Transverse colon (tissue), 4 donors: ENCODE measurements at regions not wholly inside any gene's neighbourhood (a gene's known extent, or its start where the extent isn't known, plus 50 kb on each side); places are given as distances from the start of the nearest gene placed in this dataset.

Experiments used
- DNase-seq: peaks from one replicate; pipeline ENCODE4 v3.0.0-alpha.2; 2019
- H3K27ac ChIP-seq, 4 donors: fragments of 200-600 bp; sonication (generic); 2 replicates each; pipeline ENCODE4 v1.5.1; 2016 to 2018; ENCODE audit warnings: inconsistent platforms in 4 of 4
- H3K27me3 ChIP-seq: fragments of 200-600 bp; sonication (generic); 2 replicates; pipeline ENCODE4 v1.5.1; 2017; ENCODE audit warnings: inconsistent platforms
- H3K36me3 ChIP-seq, 4 donors: fragments of 200-600 bp; sonication (generic); 2 replicates each; pipeline ENCODE4 v1.5.1; 2017 to 2019; ENCODE audit warnings: inconsistent platforms in 4 of 4
- H3K4me1 ChIP-seq, 4 donors: fragments of 200-600 bp; sonication (generic); 2 replicates each; pipeline ENCODE4 v1.5.1; 2017 to 2020; ENCODE audit warnings: inconsistent platforms in 4 of 4
- H3K4me3 ChIP-seq, 4 donors: fragments of 200-600 bp; sonication (generic); 1 replicate in 1 of 4; 2 replicates in 3 of 4; pipeline versions ENCODE4 v1.5.1 to v1.6.1; 2017 to 2019; ENCODE audit warnings: inconsistent platforms in 4 of 4
- H3K9me3 ChIP-seq, 2 donors: fragments of 200-600 bp; sonication (generic); 2 replicates each; pipeline ENCODE4 v1.5.1; 2017 to 2019; ENCODE audit warnings: inconsistent platforms in 2 of 2
- EP300 ChIP-seq: sonication (generic); formaldehyde crosslinking; IDR thresholded peaks from one replicate; pipeline ENCODE4 v1.6.1; 2017; ENCODE audit warnings: antibody characterized with exemption, low read depth
- POLR2A ChIP-seq: fragments of 450-650 bp; IDR thresholded peaks from one replicate; pipeline ENCODE4 v1.6.1; 2016; ENCODE audit warnings: antibody characterized with exemption, mild to moderate bottlenecking, moderate library complexity
- POLR2AphosphoS5 ChIP-seq, 3 donors: sonication (generic); formaldehyde crosslinking; IDR thresholded peaks; one replicate each; pipeline ENCODE4 v1.6.1; 2016; ENCODE audit warnings: antibody characterized with exemption in 3 of 3
- WGBS, 2 donors: methylation state at CpG; one replicate each; pipeline ENCODE4 v1.1.5; 2018; ENCODE audit warnings: low coverage in 1 of 2; 5-methylcytosine and 5-hydroxymethylcytosine counted together
- in situ Hi-C, 4 donors: fragments of 200-750 bp; cut with MboI; loops; one replicate each; pipeline versions ENCODE4 v1.15.0 to v1.15.1; 2017; ENCODE audit warnings: low sequenced_read_pairs in 3 of 4, low pct_ligation_motif_present in 1 of 4, low pct_unique_long_range_greater_than_20kb in 1 of 4
- intact Hi-C: fragments of 100-400 bp; cut with DNase I; formaldehyde crosslinking; loops from one replicate; pipeline ENCODE4 v1.15.1; 2023; ENCODE audit warnings: low total_unique reads
- TF ChIP-seq, protein P1 (sequence below), 5 experiments: fragments of 200-600 bp in 3 of 5; fragments of 450-650 bp in 2 of 5; sonication (generic) in 3 of 5; IDR thresholded peaks; 1 replicate in 2 of 5; 2 replicates in 3 of 5; pipeline ENCODE4 v1.5.1; 2016 to 2017; ENCODE audit warnings: antibody characterized with exemption in 5 of 5, inconsistent platforms in 3 of 5, mild to moderate bottlenecking in 2 of 5, moderate library complexity in 1 of 5

GRCh38 chr17:14622615-14623101, 321.8 kb downstream of the HS3ST3B1 start:
- no peak overlapping the region for H3K4me3 ChIP-seq
- H3K36me3 ChIP-seq, result no peaks in the 10 kb centered on the region
- H3K27me3 ChIP-seq, result no peaks in the 10 kb centered on the region
- no peak overlapping the region for H3K27ac ChIP-seq
- no peaks in the 10 kb centered on the region for H3K9me3 ChIP-seq
- WGBS, 2 donors, result 31 to 36% methylated on average over 2 to 5 of the region's 5 CpGs
- TF ChIP-seq, protein P1, sequence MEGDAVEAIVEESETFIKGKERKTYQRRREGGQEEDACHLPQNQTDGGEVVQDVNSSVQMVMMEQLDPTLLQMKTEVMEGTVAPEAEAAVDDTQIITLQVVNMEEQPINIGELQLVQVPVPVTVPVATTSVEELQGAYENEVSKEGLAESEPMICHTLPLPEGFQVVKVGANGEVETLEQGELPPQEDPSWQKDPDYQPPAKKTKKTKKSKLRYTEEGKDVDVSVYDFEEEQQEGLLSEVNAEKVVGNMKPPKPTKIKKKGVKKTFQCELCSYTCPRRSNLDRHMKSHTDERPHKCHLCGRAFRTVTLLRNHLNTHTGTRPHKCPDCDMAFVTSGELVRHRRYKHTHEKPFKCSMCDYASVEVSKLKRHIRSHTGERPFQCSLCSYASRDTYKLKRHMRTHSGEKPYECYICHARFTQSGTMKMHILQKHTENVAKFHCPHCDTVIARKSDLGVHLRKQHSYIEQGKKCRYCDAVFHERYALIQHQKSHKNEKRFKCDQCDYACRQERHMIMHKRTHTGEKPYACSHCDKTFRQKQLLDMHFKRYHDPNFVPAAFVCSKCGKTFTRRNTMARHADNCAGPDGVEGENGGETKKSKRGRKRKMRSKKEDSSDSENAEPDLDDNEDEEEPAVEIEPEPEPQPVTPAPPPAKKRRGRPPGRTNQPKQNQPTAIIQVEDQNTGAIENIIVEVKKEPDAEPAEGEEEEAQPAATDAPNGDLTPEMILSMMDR (IDR thresholded peaks at IDR 0.05), result no peak
- TF ChIP-seq POLR2A, result no peak
- no peak for TF ChIP-seq EP300
- in situ Hi-C loops, result no loop called here
- no peak for DNase-seq
- H3K4me1 ChIP-seq, result no peaks in the 10 kb centered on the region
- intact Hi-C loops, result loop anchor here (10.0 kb wide), 1 partner anchor 48 kb away; no protein-coding TSS in a partner anchor

- H3K4me1 ChIP-seq, result no peaks in the 10 kb centered on the region
- no peaks in the 10 kb centered on the region for H3K9me3 ChIP-seq
- in situ Hi-C loops, result no loop called here
- intact Hi-C loops, result loop anchor here (10.0 kb wide), 1 partner anchor 47 kb away; no protein-coding TSS in a partner anchor
- no peak for TF ChIP-seq POLR2A
- TF ChIP-seq EP300, result no peak
- no peak for TF ChIP-seq POLR2AphosphoS5 (IDR thresholded peaks at IDR 0.05)
- TF ChIP-seq, protein P1 (IDR thresholded peaks at IDR 0.05), result no peak
- H3K27ac ChIP-seq, result no peak overlapping the region
- WGBS, 2 donors, result 61 to 63% methylated on average over 11 to 13 of the region's 13 CpGs
- H3K27me3 ChIP-seq, result no peaks in the 10 kb centered on the region
- no peaks in the 10 kb centered on the region for H3K36me3 ChIP-seq
- no peak overlapping the region for H3K4me3 ChIP-seq
- no peak for DNase-seq
Measured at GRCh38 chr17:14621826-14622614, 321.1 kb downstream of the HS3ST3B1 start.

- no peaks in the 10 kb centered on the region for H3K4me1 ChIP-seq
- H3K9me3 ChIP-seq, result no peaks in the 10 kb centered on the region
- in situ Hi-C loops (no loop called here), intact Hi-C loops (loop anchor here (5.0 to 10.0 kb wide), 2 partner anchors 45 to 608 kb away; no protein-coding TSS in a partner anchor)
- H3K27me3 ChIP-seq, result no peaks in the 10 kb centered on the region
- TF ChIP-seq, protein P1 (IDR thresholded peaks at IDR 0.05), result no peak
- TF ChIP-seq POLR2AphosphoS5 (IDR thresholded peaks at IDR 0.05), result no peak
- TF ChIP-seq POLR2A, result no peak
- no peak for TF ChIP-seq EP300
- H3K36me3 ChIP-seq, result no peaks in the 10 kb centered on the region
- 90 to 100% methylated on average over 1 to 4 of the region's 4 CpGs for WGBS, 2 donors
- no peak overlapping the region for H3K27ac ChIP-seq
- DNase-seq, result no peak
- H3K4me3 ChIP-seq, result no peak overlapping the region
Measured at GRCh38 chr17:14619821-14620220, 318.9 kb downstream of the HS3ST3B1 start.

GRCh38 chr17:14616528-14616927, 315.6 kb downstream of the HS3ST3B1 start:
- no peaks in the 10 kb centered on the region for H3K36me3 ChIP-seq
- H3K9me3 ChIP-seq, result no peaks in the 10 kb centered on the region
- 89 to 100% methylated on average over 2 of the region's 2 CpGs for WGBS, 2 donors
- no peak overlapping the region for H3K4me3 ChIP-seq
- intact Hi-C loops, result loop anchor here (5.0 kb wide), 1 partner anchor 604 kb away; no protein-coding TSS in a partner anchor
- H3K4me1 ChIP-seq, result no peaks in the 10 kb centered on the region
- H3K27ac ChIP-seq, result no peak overlapping the region
- TF ChIP-seq, protein P1 (IDR thresholded peaks at IDR 0.05), result no peak
- no peak for TF ChIP-seq POLR2A
- TF ChIP-seq POLR2AphosphoS5 (IDR thresholded peaks at IDR 0.05), result no peak
- TF ChIP-seq EP300, result no peak
- in situ Hi-C loops, result no loop called here
- H3K27me3 ChIP-seq, result no peaks in the 10 kb centered on the region
- no peak for DNase-seq
